M059J (cell line): ENCODE measurements at regions not wholly inside any gene's neighbourhood (a gene's known extent, or its start where the extent isn't known, plus 50 kb on each side); places are given as distances from the start of the nearest gene placed in this dataset.
"Not testable (repeated sequence)": the region's sequence is repeated elsewhere in the genome, so short reads cannot be mapped to it uniquely, and the experiment has no call there.

Experiments
- DNase-seq: peaks from one replicate; pipeline ENCODE4 v3.0.0-alpha.2; 2012; ENCODE audit warnings: low read depth

- not testable (repeated sequence) for DNase-seq
Measured at GRCh38 chr5:1653698-1654651, 130.2 kb upstream of the LPCAT1 start.

GRCh38 chr5:1652873-1653697, 129.3 kb upstream of the LPCAT1 start:
- DNase-seq = peak; percentile 39

- DNase-seq = no peak
Measured at GRCh38 chr5:1651971-1652872, 128.5 kb upstream of the LPCAT1 start.

GRCh38 chr5:1651250-1651649, 127.5 kb upstream of the LPCAT1 start:
- no peak for DNase-seq

GRCh38 chr5:1649554-1649953, 125.8 kb upstream of the LPCAT1 start:
- no peak for DNase-seq

- DNase-seq = peak; percentile 27
Measured at GRCh38 chr5:1648806-1649205, 125.0 kb upstream of the LPCAT1 start.

GRCh38 chr5:1647580-1647979, 123.8 kb upstream of the LPCAT1 start:
- no peak for DNase-seq

GRCh38 chr5:1644810-1645571, 121.2 kb upstream of the LPCAT1 start:
- peak; percentile 71 for DNase-seq

- DNase-seq = not testable (repeated sequence)
Measured at GRCh38 chr5:1644393-1644809, 120.6 kb upstream of the LPCAT1 start.

- peak; percentile 12 for DNase-seq
Measured at GRCh38 chr5:1643651-1644392, 120.1 kb upstream of the LPCAT1 start.

- no peak for DNase-seq
Measured at GRCh38 chr5:1642621-1643061, 118.9 kb upstream of the LPCAT1 start.

GRCh38 chr5:1642221-1642620, 118.5 kb upstream of the LPCAT1 start:
- no peak for DNase-seq

- DNase-seq = peak; percentile 87
Measured at GRCh38 chr5:1641560-1642166, 117.9 kb upstream of the LPCAT1 start.

GRCh38 chr5:1641041-1641440, 117.3 kb upstream of the LPCAT1 start:
- DNase-seq = no peak

GRCh38 chr5:1640421-1640881, 116.7 kb upstream of the LPCAT1 start:
- no peak for DNase-seq

- DNase-seq = no peak
Measured at GRCh38 chr5:1639757-1640156, 116.0 kb upstream of the LPCAT1 start.

- DNase-seq = no peak
Measured at GRCh38 chr5:1638658-1639400, 115.1 kb upstream of the LPCAT1 start.

- no peak for DNase-seq
Measured at GRCh38 chr5:1637639-1638481, 114.1 kb upstream of the LPCAT1 start.
